GM13977 (cell line): ENCODE measurements at regions not wholly inside any gene's neighbourhood (a gene's known extent, or its start where the extent isn't known, plus 50 kb on each side); places are given as distances from the start of the nearest gene placed in this dataset.

Experiments
- DNase-seq: peaks from one replicate; pipeline ENCODE4 v3.0.0; 2012; ENCODE audit warnings: low spot score
- CTCF ChIP-seq: IDR thresholded peaks from 2 replicates; pipeline ENCODE4 v1.5.1; 2012; ENCODE audit warnings: mild to moderate bottlenecking, control low read depth; ENCODE audit not compliant: insufficient read depth; ENCODE audit errors: extremely low read depth, missing control alignments
- in situ Hi-C: fragments of 300-500 bp; cut with MboI; formaldehyde crosslinking; loops from one replicate; pipeline ENCODE4 v1.12.0; 2022; ENCODE audit warnings: low sequenced_read_pairs, low pct_unique_long_range_greater_than_20kb, mixed read lengths, inconsistent platforms; ENCODE audit not compliant: unreplicated experiment

DNA sequence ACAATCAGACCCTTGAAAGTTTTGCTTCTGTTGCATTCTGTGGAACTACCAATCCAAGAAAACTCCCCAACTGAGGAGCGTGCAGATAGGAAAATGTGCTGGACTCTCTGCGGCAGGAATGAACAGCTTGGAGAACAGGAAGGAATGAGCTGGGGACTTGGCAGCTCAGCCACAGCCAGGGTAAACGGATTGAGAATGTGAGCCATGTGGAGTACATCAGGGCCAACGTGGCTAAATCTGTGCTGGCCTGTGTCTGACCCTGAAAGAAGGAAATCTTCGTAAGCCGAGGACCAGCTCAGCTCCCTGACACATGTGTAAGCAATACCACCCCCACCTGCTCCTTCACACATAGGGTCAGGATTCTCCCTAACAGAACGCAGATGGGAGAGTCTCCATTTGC lies 1023.7 kb downstream of the BCL11A start:
- DNase-seq, result no peak
- in situ Hi-C loops, result no loop called here
- TF ChIP-seq CTCF, result no peak

DNA sequence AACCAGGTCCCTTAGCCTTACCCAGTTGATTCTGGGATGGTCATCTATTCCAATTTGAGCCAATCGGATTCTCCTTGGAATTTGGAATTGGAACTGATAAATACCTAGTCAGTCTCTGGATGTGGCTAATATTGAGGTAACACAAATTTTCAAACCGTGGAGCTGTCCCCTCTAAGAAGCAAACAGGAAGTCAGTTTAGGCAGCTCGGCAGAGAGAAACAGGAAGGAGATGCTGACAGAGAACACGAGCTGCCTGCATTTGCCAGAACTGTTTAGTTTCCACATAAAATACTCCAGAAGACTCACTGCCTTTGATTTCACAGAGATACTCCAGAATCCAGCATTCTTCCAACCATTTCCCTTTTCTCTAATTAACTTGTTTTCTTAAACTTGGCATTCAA lies 1024.9 kb downstream of the BCL11A start:
- no peak for DNase-seq
- in situ Hi-C loops, result no loop called here
- no peak for TF ChIP-seq CTCF

DNA sequence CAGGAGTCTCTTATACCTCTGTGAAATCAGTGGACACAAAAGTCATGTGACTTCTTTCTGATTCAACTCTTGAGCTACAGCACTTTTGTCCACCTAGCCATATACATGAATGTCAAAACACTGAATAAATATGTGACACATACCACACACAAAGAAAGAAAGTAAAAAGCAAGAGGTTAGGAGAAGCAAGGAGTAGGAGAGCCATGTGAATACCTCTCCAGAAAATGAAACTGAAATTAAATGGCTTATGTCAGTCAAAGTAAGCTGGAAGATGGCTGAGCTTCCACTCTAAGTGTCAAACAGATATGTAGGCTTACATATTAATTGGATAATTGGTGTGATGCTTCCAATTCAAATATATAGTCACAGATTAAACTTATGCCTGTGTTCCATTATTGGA lies 1050.5 kb downstream of the BCL11A start:
- TF ChIP-seq CTCF, result no peak
- no peak for DNase-seq

GRCh38 chr2:59490994-59491393 lies 1062.5 kb downstream of the BCL11A start:
- no peak for TF ChIP-seq CTCF
- no peak for DNase-seq
- in situ Hi-C loops, result no loop called here

More for the DNA sequence above, 1050.5 kb downstream of the BCL11A start:
- in situ Hi-C loops, result no loop called here

- in situ Hi-C loops, result no loop called here
- no peak for TF ChIP-seq CTCF
Observed at GRCh38 chr2:59490192-59490591, 1063.3 kb downstream of the BCL11A start.

GRCh38 chr2:59484673-59485072 lies 1068.8 kb downstream of the BCL11A start:
- DNase-seq, result no peak
- in situ Hi-C loops, result no loop called here

More at GRCh38 chr2:59490192-59490591, 1063.3 kb downstream of the BCL11A start:
- no peak for DNase-seq

More at GRCh38 chr2:59484673-59485072, 1068.8 kb downstream of the BCL11A start:
- no peak for TF ChIP-seq CTCF
